ENCODE measurements at regions not wholly inside any gene's neighbourhood (a gene's known extent, or its start where the extent isn't known, plus 50 kb on each side); places are given as distances from the start of the nearest gene placed in this dataset.

GRCh38 chr11:128297091-128297651 lies 290.2 kb downstream of the ETS1 start:
- DNase-seq: no peak

GRCh38 chr11:128294671-128295050 lies 292.7 kb downstream of the ETS1 start:
- no peak for DNase-seq

GRCh38 chr11:128294001-128294670 lies 293.2 kb downstream of the ETS1 start:
- DNase-seq: no peak

- DNase-seq: no peak
Observed at GRCh38 chr11:128291835-128292234, 295.5 kb downstream of the ETS1 start.

GRCh38 chr11:128291007-128291406 lies 296.4 kb downstream of the ETS1 start:
- no peak for DNase-seq

- no peak for DNase-seq
Observed at GRCh38 chr11:128290106-128290840, 297.1 kb downstream of the ETS1 start.

GRCh38 chr11:128289048-128289447 lies 298.3 kb downstream of the ETS1 start:
- no peak for DNase-seq

- no peak for DNase-seq
Observed at GRCh38 chr11:128288368-128288767, 299.0 kb downstream of the ETS1 start.

GRCh38 chr11:128285321-128285720 lies 302.0 kb downstream of the ETS1 start:
- DNase-seq: no peak

- no peak for DNase-seq
Observed at GRCh38 chr11:128284634-128285033, 302.7 kb downstream of the ETS1 start.

- no peak for DNase-seq
Observed at GRCh38 chr11:128283451-128283850, 303.9 kb downstream of the ETS1 start.

GRCh38 chr11:128282053-128282452 lies 305.3 kb downstream of the ETS1 start:
- no peak for DNase-seq

GRCh38 chr11:128279866-128280265 lies 307.5 kb downstream of the ETS1 start:
- no peak for DNase-seq

- no peak for DNase-seq
Observed at GRCh38 chr11:128273736-128274135, 313.6 kb downstream of the ETS1 start.

GRCh38 chr11:128271401-128271800 lies 316.0 kb downstream of the ETS1 start:
- no peak for DNase-seq

- no peak for DNase-seq
Observed at GRCh38 chr11:128269466-128269865, 317.9 kb downstream of the ETS1 start.

GRCh38 chr11:128266893-128267292 lies 320.5 kb downstream of the ETS1 start:
- no peak for DNase-seq

- no peak for DNase-seq
Observed at GRCh38 chr11:128262463-128263345, 324.7 kb downstream of the ETS1 start.

- peak; percentile 56 for DNase-seq
Observed at GRCh38 chr11:128261011-128261421, 326.3 kb downstream of the ETS1 start.

- DNase-seq: no peak
Observed at GRCh38 chr11:128260398-128260797, 327.0 kb downstream of the ETS1 start.

GRCh38 chr11:128259816-128260215 lies 327.5 kb downstream of the ETS1 start:
- DNase-seq: no peak

GRCh38 chr11:128254941-128255340 lies 332.4 kb downstream of the ETS1 start:
- DNase-seq: no peak

- no peak for DNase-seq
Observed at GRCh38 chr11:128251140-128251539, 336.2 kb downstream of the ETS1 start.

All from NCI-H524 treated with DMSO at 0.1 percent for 48 hours (cell line).